ENCODE measurements at regions not wholly inside any gene's neighbourhood (a gene's known extent, or its start where the extent isn't known, plus 50 kb on each side); places are given as distances from the start of the nearest gene placed in this dataset.

GRCh38 chr15:62833646-62834045, 208.9 kb upstream of the TPM1 start:
- peaks cover 11 to 32% of the 10 kb centered on the region in 2 donors for H3K36me3 ChIP-seq (ENCODE audit: control insufficient read depth in 2 of 2, insufficient read depth in 2 of 2, low read length in 2 of 2)
- peak overlapping the region; percentile 78 for H3K27ac ChIP-seq (ENCODE audit: low read length)
- H3K9ac ChIP-seq (ENCODE audit: low read length in 2 of 2): peak overlapping the region in 1 of 2 donors; percentile 51
- no peaks in the 10 kb centered on the region for H3K9me3 ChIP-seq (ENCODE audit: control insufficient read depth in 2 of 2, low read length in 2 of 2)
- no peaks in the 10 kb centered on the region for H3K27me3 ChIP-seq (ENCODE audit: control insufficient read depth in 1 of 2, insufficient read depth in 2 of 2, low read length in 2 of 2)
- peaks cover 8% of the 10 kb centered on the region for H3K4me1 ChIP-seq (ENCODE audit: control insufficient read depth, insufficient read depth, low read length)
- H3K4me3 ChIP-seq (ENCODE audit: low read length in 2 of 2): no peak overlapping the region

GRCh38 chr15:62834686-62835329, 207.7 kb upstream of the TPM1 start:
- peaks cover 6% of the 10 kb centered on the region for H3K4me1 ChIP-seq (ENCODE audit: control insufficient read depth, insufficient read depth, low read length)
- H3K27ac ChIP-seq (ENCODE audit: low read length): no peak overlapping the region
- H3K4me3 ChIP-seq (ENCODE audit: low read length in 2 of 2): no peak overlapping the region
- peaks cover 20 to 44% of the 10 kb centered on the region in 2 donors for H3K36me3 ChIP-seq (ENCODE audit: control insufficient read depth in 2 of 2, insufficient read depth in 2 of 2, low read length in 2 of 2)
- H3K9me3 ChIP-seq (ENCODE audit: control insufficient read depth in 2 of 2, low read length in 2 of 2): no peaks in the 10 kb centered on the region
- H3K27me3 ChIP-seq (ENCODE audit: control insufficient read depth in 1 of 2, insufficient read depth in 2 of 2, low read length in 2 of 2): no peaks in the 10 kb centered on the region
- H3K9ac ChIP-seq (ENCODE audit: low read length in 2 of 2): no peak overlapping the region

GRCh38 chr15:62835351-62835750, 207.2 kb upstream of the TPM1 start:
- peaks cover 6% of the 10 kb centered on the region for H3K4me1 ChIP-seq (ENCODE audit: control insufficient read depth, insufficient read depth, low read length)
- no peak overlapping the region for H3K4me3 ChIP-seq (ENCODE audit: low read length in 2 of 2)
- H3K9me3 ChIP-seq (ENCODE audit: control insufficient read depth in 2 of 2, low read length in 2 of 2): no peaks in the 10 kb centered on the region
- H3K27me3 ChIP-seq (ENCODE audit: control insufficient read depth in 1 of 2, insufficient read depth in 2 of 2, low read length in 2 of 2): no peaks in the 10 kb centered on the region
- no peak overlapping the region for H3K9ac ChIP-seq (ENCODE audit: low read length in 2 of 2)
- no peak overlapping the region for H3K27ac ChIP-seq (ENCODE audit: low read length)
- H3K36me3 ChIP-seq (ENCODE audit: control insufficient read depth in 2 of 2, insufficient read depth in 2 of 2, low read length in 2 of 2): peaks cover 25 to 48% of the 10 kb centered on the region in 2 donors

GRCh38 chr15:62835762-62836161, 206.8 kb upstream of the TPM1 start:
- H3K9me3 ChIP-seq (ENCODE audit: control insufficient read depth in 2 of 2, low read length in 2 of 2): no peaks in the 10 kb centered on the region
- peaks cover 6% of the 10 kb centered on the region for H3K4me1 ChIP-seq (ENCODE audit: control insufficient read depth, insufficient read depth, low read length)
- no peaks in the 10 kb centered on the region for H3K27me3 ChIP-seq (ENCODE audit: control insufficient read depth in 1 of 2, insufficient read depth in 2 of 2, low read length in 2 of 2)
- H3K4me3 ChIP-seq (ENCODE audit: low read length in 2 of 2): no peak overlapping the region
- no peak overlapping the region for H3K27ac ChIP-seq (ENCODE audit: low read length)
- H3K9ac ChIP-seq (ENCODE audit: low read length in 2 of 2): no peak overlapping the region
- H3K36me3 ChIP-seq (ENCODE audit: control insufficient read depth in 2 of 2, insufficient read depth in 2 of 2, low read length in 2 of 2): peaks cover 28 to 50% of the 10 kb centered on the region in 2 donors

GRCh38 chr15:62840526-62841268, 201.8 kb upstream of the TPM1 start:
- H3K27me3 ChIP-seq (ENCODE audit: control insufficient read depth in 1 of 2, insufficient read depth in 2 of 2, low read length in 2 of 2): no peaks in the 10 kb centered on the region
- no peak overlapping the region for H3K9ac ChIP-seq (ENCODE audit: low read length in 2 of 2)
- H3K27ac ChIP-seq (ENCODE audit: low read length): peak overlapping the region; percentile 38
- peaks cover 25% of the 10 kb centered on the region for H3K4me1 ChIP-seq (ENCODE audit: control insufficient read depth, insufficient read depth, low read length)
- no peaks in the 10 kb centered on the region for H3K9me3 ChIP-seq (ENCODE audit: control insufficient read depth in 2 of 2, low read length in 2 of 2)
- peaks cover 25 to 44% of the 10 kb centered on the region in 2 donors for H3K36me3 ChIP-seq (ENCODE audit: control insufficient read depth in 2 of 2, insufficient read depth in 2 of 2, low read length in 2 of 2)
- no peak overlapping the region for H3K4me3 ChIP-seq (ENCODE audit: low read length in 2 of 2)

- no peaks in the 10 kb centered on the region for H3K27me3 ChIP-seq (ENCODE audit: control insufficient read depth in 1 of 2, insufficient read depth in 2 of 2, low read length in 2 of 2)
- peaks cover 19 to 38% of the 10 kb centered on the region in 2 donors for H3K36me3 ChIP-seq (ENCODE audit: control insufficient read depth in 2 of 2, insufficient read depth in 2 of 2, low read length in 2 of 2)
- H3K4me1 ChIP-seq (ENCODE audit: control insufficient read depth, insufficient read depth, low read length): peaks cover 26% of the 10 kb centered on the region
- H3K9ac ChIP-seq (ENCODE audit: low read length in 2 of 2): peak overlapping the region in 1 of 2 donors; percentile 21
- peak overlapping the region; percentile 38 for H3K27ac ChIP-seq (ENCODE audit: low read length)
- H3K4me3 ChIP-seq (ENCODE audit: low read length in 2 of 2): no peak overlapping the region
- H3K9me3 ChIP-seq (ENCODE audit: control insufficient read depth in 2 of 2, low read length in 2 of 2): no peaks in the 10 kb centered on the region
These were observed 201.3 kb upstream of the TPM1 start for GRCh38 chr15:62841269-62841628.

- H3K4me1 ChIP-seq (ENCODE audit: control insufficient read depth, insufficient read depth, low read length): peaks cover 26% of the 10 kb centered on the region
- no peaks in the 10 kb centered on the region for H3K27me3 ChIP-seq (ENCODE audit: control insufficient read depth in 1 of 2, insufficient read depth in 2 of 2, low read length in 2 of 2)
- H3K9ac ChIP-seq (ENCODE audit: low read length in 2 of 2): no peak overlapping the region
- peak overlapping the region; percentile 38 for H3K27ac ChIP-seq (ENCODE audit: low read length)
- H3K9me3 ChIP-seq (ENCODE audit: control insufficient read depth in 2 of 2, low read length in 2 of 2): no peaks in the 10 kb centered on the region
- no peak overlapping the region for H3K4me3 ChIP-seq (ENCODE audit: low read length in 2 of 2)
- H3K36me3 ChIP-seq (ENCODE audit: control insufficient read depth in 2 of 2, insufficient read depth in 2 of 2, low read length in 2 of 2): peaks cover 18 to 37% of the 10 kb centered on the region in 2 donors
These were observed 200.5 kb upstream of the TPM1 start for GRCh38 chr15:62841891-62842559.

- Histone ChIP-seq H3K9me3 (ENCODE audit: control insufficient read depth in 2 of 2, low read length in 2 of 2) (no peaks in the 10 kb centered on the region), H3K27ac (ENCODE audit: low read length) (no peak overlapping the region), H3K27me3 (ENCODE audit: control insufficient read depth in 1 of 2, insufficient read depth in 2 of 2, low read length in 2 of 2) (no peaks in the 10 kb centered on the region), H3K9ac (ENCODE audit: low read length in 2 of 2) (no peak overlapping the region), H3K4me3 (ENCODE audit: low read length in 2 of 2) (no peak overlapping the region), H3K4me1 (ENCODE audit: control insufficient read depth, insufficient read depth, low read length) (peaks cover 35% of the 10 kb centered on the region), H3K36me3 (ENCODE audit: control insufficient read depth in 2 of 2, insufficient read depth in 2 of 2, low read length in 2 of 2) (peaks cover 18 to 35% of the 10 kb centered on the region in 2 donors)
These were observed 199.2 kb upstream of the TPM1 start for GRCh38 chr15:62843311-62843710.

- H3K36me3 ChIP-seq (ENCODE audit: control insufficient read depth in 2 of 2, insufficient read depth in 2 of 2, low read length in 2 of 2): peaks cover 8 to 22% of the 10 kb centered on the region in 2 donors
- no peak overlapping the region for H3K4me3 ChIP-seq (ENCODE audit: low read length in 2 of 2)
- no peaks in the 10 kb centered on the region for H3K9me3 ChIP-seq (ENCODE audit: control insufficient read depth in 2 of 2, low read length in 2 of 2)
- peaks cover 41% of the 10 kb centered on the region for H3K4me1 ChIP-seq (ENCODE audit: control insufficient read depth, insufficient read depth, low read length)
- H3K9ac ChIP-seq (ENCODE audit: low read length in 2 of 2): no peak overlapping the region
- H3K27me3 ChIP-seq (ENCODE audit: control insufficient read depth in 1 of 2, insufficient read depth in 2 of 2, low read length in 2 of 2): no peaks in the 10 kb centered on the region
- no peak overlapping the region for H3K27ac ChIP-seq (ENCODE audit: low read length)
These were observed 197.8 kb upstream of the TPM1 start for GRCh38 chr15:62844564-62845240.

- Histone ChIP-seq H3K4me3 (ENCODE audit: low read length in 2 of 2) (no peak overlapping the region), H3K36me3 (ENCODE audit: control insufficient read depth in 2 of 2, insufficient read depth in 2 of 2, low read length in 2 of 2) (peaks cover 3 to 14% of the 10 kb centered on the region in 2 donors), H3K27ac (ENCODE audit: low read length) (no peak overlapping the region), H3K27me3 (ENCODE audit: control insufficient read depth in 1 of 2, insufficient read depth in 2 of 2, low read length in 2 of 2) (no peaks in the 10 kb centered on the region), H3K9me3 (ENCODE audit: control insufficient read depth in 2 of 2, low read length in 2 of 2) (no peaks in the 10 kb centered on the region), H3K4me1 (ENCODE audit: control insufficient read depth, insufficient read depth, low read length) (peaks cover 46% of the 10 kb centered on the region), H3K9ac (ENCODE audit: low read length in 2 of 2) (peak overlapping the region in 1 of 2 donors; percentile 29)
These were observed 197.1 kb upstream of the TPM1 start for GRCh38 chr15:62845241-62846126.

Data from stomach smooth muscle (tissue), 2 donors.